ENCODE measurements at regions not wholly inside any gene's neighbourhood (a gene's known extent, or its start where the extent isn't known, plus 50 kb on each side); places are given as distances from the start of the nearest gene placed in this dataset.
A peak's percentile ranks its signal among the peaks of the same experiment; 100 is the strongest.

DNA sequence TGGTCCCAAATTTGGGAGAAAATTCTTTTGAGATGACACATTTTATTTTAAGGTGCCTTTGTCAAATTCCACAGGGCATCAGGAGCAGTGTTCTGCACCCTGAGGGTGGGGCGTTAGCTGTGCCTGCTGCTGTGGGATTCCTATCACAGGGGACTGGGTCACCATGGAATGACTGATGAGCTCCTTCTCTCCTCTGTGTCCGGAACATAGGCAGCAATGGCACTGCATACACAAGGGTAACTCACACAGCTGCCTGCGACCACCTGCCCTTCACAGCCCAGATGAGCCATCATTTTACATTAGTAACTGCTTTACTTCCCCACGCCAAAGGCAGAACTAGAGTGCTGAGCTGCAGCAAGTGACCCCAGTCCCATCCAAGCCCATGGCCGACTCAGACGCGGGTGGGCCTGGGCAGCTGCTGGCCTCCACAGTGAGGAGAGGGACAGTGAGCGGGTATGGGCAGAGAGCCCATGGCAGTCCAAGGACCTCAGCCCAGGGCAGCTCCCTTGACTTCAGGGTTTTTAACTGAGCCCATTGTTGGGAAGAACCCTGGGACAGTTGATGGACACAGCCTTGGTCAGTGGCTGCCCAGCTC is 93.7 kb downstream of the GADD45G start:
- H3K9me3 ChIP-seq = no peaks in the 10 kb centered on the region
- H3K27ac ChIP-seq = no peak overlapping the region
- H3K4me3 ChIP-seq = no peak overlapping the region
- TF ChIP-seq POLR2A (IDR thresholded peaks at IDR 0.05) (no peak), CTCF (IDR thresholded peaks at IDR 0.05) (no peak)
- H3K4me1 ChIP-seq = no peaks in the 10 kb centered on the region
- H3K27me3 ChIP-seq = no peaks in the 10 kb centered on the region
- H3K36me3 ChIP-seq = no peaks in the 10 kb centered on the region
- intact Hi-C loops (cut with DNase I; ENCODE audit: low total_unique reads) = no loop called here
- DNase-seq = peak in 1 of 2 donors; percentile 3

- peak in 1 of 2 donors; percentile 3 for DNase-seq
- TF ChIP-seq POLR2A (IDR thresholded peaks at IDR 0.05) = no peak
- TF ChIP-seq CTCF (IDR thresholded peaks at IDR 0.05) = no peak
- H3K27me3 ChIP-seq = no peaks in the 10 kb centered on the region
- no peaks in the 10 kb centered on the region for H3K36me3 ChIP-seq
- intact Hi-C loops (cut with DNase I; ENCODE audit: low total_unique reads) = no loop called here
- H3K9me3 ChIP-seq = no peaks in the 10 kb centered on the region
- no peak overlapping the region for H3K4me3 ChIP-seq
- no peak overlapping the region for H3K27ac ChIP-seq
- H3K4me1 ChIP-seq = no peaks in the 10 kb centered on the region
These were observed 94.8 kb downstream of the GADD45G start for GRCh38 chr9:89699646-89700045.

- no peaks in the 10 kb centered on the region for H3K9me3 ChIP-seq
- no peak overlapping the region for H3K4me3 ChIP-seq
- no peaks in the 10 kb centered on the region for H3K36me3 ChIP-seq
- intact Hi-C loops (cut with DNase I; ENCODE audit: low total_unique reads) = no loop called here
- no peaks in the 10 kb centered on the region for H3K4me1 ChIP-seq
- DNase-seq = peak in 1 of 2 donors; percentile 5
- TF ChIP-seq CTCF (IDR thresholded peaks at IDR 0.05) (no peak), POLR2A (IDR thresholded peaks at IDR 0.05) (no peak)
- no peaks in the 10 kb centered on the region for H3K27me3 ChIP-seq
- H3K27ac ChIP-seq = no peak overlapping the region
These were observed 96.5 kb downstream of the GADD45G start for GRCh38 chr9:89701221-89701798.

GRCh38 chr9:89702401-89702800 is 97.6 kb downstream of the GADD45G start:
- TF ChIP-seq CTCF (IDR thresholded peaks at IDR 0.05) (no peak), POLR2A (IDR thresholded peaks at IDR 0.05) (no peak)
- Histone ChIP-seq H3K9me3 (no peaks in the 10 kb centered on the region), H3K27ac (no peak overlapping the region), H3K4me3 (no peak overlapping the region), H3K4me1 (no peaks in the 10 kb centered on the region), H3K36me3 (no peaks in the 10 kb centered on the region), H3K27me3 (no peaks in the 10 kb centered on the region)
- intact Hi-C loops (cut with DNase I; ENCODE audit: low total_unique reads) = no loop called here
- DNase-seq = no peak

DNA sequence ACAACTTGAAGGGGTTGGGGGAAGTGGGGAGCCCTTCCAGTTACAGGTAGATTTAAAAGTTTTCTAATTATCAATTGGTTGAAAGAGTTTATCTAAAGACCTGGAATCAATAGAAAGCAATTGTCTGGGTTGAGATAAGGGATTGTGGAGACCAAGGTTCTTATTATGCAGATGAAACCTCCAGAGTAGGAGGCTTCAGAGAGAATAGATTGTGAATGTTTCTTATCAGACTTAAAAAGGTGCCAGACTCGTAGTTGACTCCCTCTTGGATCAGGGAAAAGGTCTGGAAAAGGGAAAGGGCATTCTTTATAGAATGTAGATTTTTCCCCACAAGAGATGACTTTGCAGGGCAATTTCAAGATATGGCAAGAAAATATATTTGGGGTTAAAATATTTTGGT is 100.8 kb downstream of the GADD45G start:
- intact Hi-C loops (cut with DNase I; ENCODE audit: low total_unique reads) = no loop called here
- no peak overlapping the region for H3K4me3 ChIP-seq
- no peaks in the 10 kb centered on the region for H3K4me1 ChIP-seq
- TF ChIP-seq CTCF (IDR thresholded peaks at IDR 0.05) (no peak), POLR2A (IDR thresholded peaks at IDR 0.05) (no peak)
- DNase-seq = no peak
- H3K36me3 ChIP-seq = no peaks in the 10 kb centered on the region
- no peaks in the 10 kb centered on the region for H3K9me3 ChIP-seq
- H3K27ac ChIP-seq = no peak overlapping the region
- H3K27me3 ChIP-seq = no peaks in the 10 kb centered on the region
